Astrocyte (in vitro differentiated cells and primary cell): ENCODE measurements at regions not wholly inside any gene's neighbourhood (a gene's known extent, or its start where the extent isn't known, plus 50 kb on each side); places are given as distances from the start of the nearest gene placed in this dataset.
"Not testable (repeated sequence)": the region's sequence is repeated elsewhere in the genome, so short reads cannot be mapped to it uniquely, and the experiment has no call there.

ENCODE experiments used
- DNase-seq: peaks from one replicate; pipeline ENCODE4 v3.0.0-alpha.2; 2010; ENCODE audit warnings: low read depth
- FAIRE-seq: peaks from 2 replicates; lab custom pipeline; 2011; peaks lifted over from hg19 to GRCh38; lab: Jason Lieb, UNC
- H2AFZ ChIP-seq: 2 replicates; pipeline ENCODE4 v1.6.0; 2012; ENCODE audit warnings: low read depth, low read length, inconsistent platforms
- H3K27ac ChIP-seq: 2 replicates; pipeline ENCODE4 v1.5.1; 2011; ENCODE audit warnings: low read depth, low read length, inconsistent platforms
- H3K27me3 ChIP-seq: 2 replicates; pipeline ENCODE4 v1.6.0; 2011; ENCODE audit warnings: low read length, inconsistent platforms; ENCODE audit not compliant: insufficient read depth
- H3K36me3 ChIP-seq: 2 replicates; pipeline ENCODE4 v1.5.1; 2011; ENCODE audit warnings: low read length, inconsistent platforms; ENCODE audit not compliant: insufficient read depth
- H3K4me1 ChIP-seq: 2 replicates; pipeline ENCODE4 v1.5.1; 2011; ENCODE audit warnings: low read length, inconsistent platforms; ENCODE audit not compliant: insufficient read depth
- H3K4me2 ChIP-seq: 2 replicates; pipeline ENCODE4 v1.6.0; 2012; ENCODE audit warnings: low read length, inconsistent platforms
- H3K4me3 ChIP-seq: 2 replicates; pipeline ENCODE4 v1.5.1; 2011; ENCODE audit warnings: low read depth, mild to moderate bottlenecking, low read length, inconsistent platforms; ENCODE audit not compliant: insufficient read depth
- H3K79me2 ChIP-seq: 2 replicates; pipeline ENCODE4 v1.6.0; 2012; ENCODE audit warnings: mild to moderate bottlenecking, low read length, inconsistent platforms; ENCODE audit not compliant: insufficient read depth
- H3K9ac ChIP-seq: 2 replicates; pipeline ENCODE4 v1.6.0; 2012; ENCODE audit warnings: mild to moderate bottlenecking, low read length, inconsistent platforms
- H3K9me3 ChIP-seq: 2 replicates; pipeline ENCODE4 v1.5.1; 2012; ENCODE audit warnings: low read depth, mild to moderate bottlenecking, low read length, inconsistent platforms; ENCODE audit not compliant: insufficient read depth
- H4K20me1 ChIP-seq: 2 replicates; pipeline ENCODE4 v1.6.0; 2012; ENCODE audit warnings: low read length, inconsistent platforms; ENCODE audit not compliant: insufficient read depth
- H3K27ac Mint-ChIP-seq: one replicate; pipeline ENCODE4 v1.8.0; 2021; ENCODE audit warnings: mild to moderate bottlenecking, mixed read lengths; ENCODE audit not compliant: unreplicated experiment
- H3K27me3 Mint-ChIP-seq: one replicate; pipeline ENCODE4 v1.8.0; 2021; ENCODE audit warnings: low read depth, mixed read lengths; ENCODE audit not compliant: unreplicated experiment
- H3K36me3 Mint-ChIP-seq: one replicate; pipeline ENCODE4 v1.8.0; 2021; ENCODE audit warnings: low read depth, mixed read lengths; ENCODE audit not compliant: unreplicated experiment
- H3K4me1 Mint-ChIP-seq: one replicate; pipeline ENCODE4 v1.8.0; 2021; ENCODE audit warnings: low read depth, mixed read lengths; ENCODE audit not compliant: unreplicated experiment
- H3K4me3 Mint-ChIP-seq: one replicate; pipeline ENCODE4 v1.8.0; 2021; ENCODE audit warnings: mild to moderate bottlenecking, moderate library complexity, mixed read lengths; ENCODE audit not compliant: unreplicated experiment
- H3K9me3 Mint-ChIP-seq: one replicate; pipeline ENCODE4 v1.8.0; 2021; ENCODE audit warnings: mild to moderate bottlenecking, mixed read lengths; ENCODE audit not compliant: unreplicated experiment

- not testable (repeated sequence) for H3K4me3 Mint-ChIP-seq, H2AFZ ChIP-seq, H3K36me3 ChIP-seq, DNase-seq, H4K20me1 ChIP-seq, H3K9me3 ChIP-seq, H3K4me1 Mint-ChIP-seq, H3K4me1 ChIP-seq, H3K36me3 Mint-ChIP-seq, H3K79me2 ChIP-seq, H3K27ac Mint-ChIP-seq, H3K27me3 Mint-ChIP-seq, H3K27me3 ChIP-seq, FAIRE-seq, H3K4me3 ChIP-seq, H3K4me2 ChIP-seq, H3K27ac ChIP-seq, H3K9me3 Mint-ChIP-seq, H3K9ac ChIP-seq
Measured at GRCh38 chr9:42288002-42288864, 104.8 kb downstream of the SPATA31A6 start.

- not testable (repeated sequence) for H3K36me3 Mint-ChIP-seq, H3K27me3 ChIP-seq, H3K4me3 Mint-ChIP-seq, H3K27me3 Mint-ChIP-seq, H4K20me1 ChIP-seq, FAIRE-seq, H3K4me1 Mint-ChIP-seq, H3K9ac ChIP-seq, H3K9me3 ChIP-seq, H3K79me2 ChIP-seq, DNase-seq, H3K27ac ChIP-seq, H3K9me3 Mint-ChIP-seq, H3K36me3 ChIP-seq, H2AFZ ChIP-seq, H3K27ac Mint-ChIP-seq, H3K4me3 ChIP-seq, H3K4me2 ChIP-seq, H3K4me1 ChIP-seq
Measured at GRCh38 chr9:42288865-42289229, 105.4 kb downstream of the SPATA31A6 start.

- DNase-seq, H3K4me2 ChIP-seq, H3K27me3 ChIP-seq, H3K9me3 ChIP-seq, H3K4me1 ChIP-seq, H3K9ac ChIP-seq, H3K4me1 Mint-ChIP-seq, H3K9me3 Mint-ChIP-seq, H3K79me2 ChIP-seq, H3K27ac ChIP-seq, H4K20me1 ChIP-seq, H3K36me3 ChIP-seq, H3K4me3 Mint-ChIP-seq, H3K36me3 Mint-ChIP-seq, H3K27ac Mint-ChIP-seq, H2AFZ ChIP-seq, H3K27me3 Mint-ChIP-seq, FAIRE-seq, H3K4me3 ChIP-seq: not testable (repeated sequence)
Measured at GRCh38 chr9:42300124-42300523, 116.7 kb downstream of the SPATA31A6 start.

- H3K27me3 ChIP-seq, H3K4me1 Mint-ChIP-seq, H3K27me3 Mint-ChIP-seq, H3K4me3 ChIP-seq, H3K4me3 Mint-ChIP-seq, H2AFZ ChIP-seq, FAIRE-seq, H3K9me3 ChIP-seq, H3K36me3 ChIP-seq, H3K36me3 Mint-ChIP-seq, H3K4me1 ChIP-seq, H3K27ac ChIP-seq, H3K9me3 Mint-ChIP-seq, H3K79me2 ChIP-seq, H3K27ac Mint-ChIP-seq, H4K20me1 ChIP-seq, DNase-seq, H3K4me2 ChIP-seq, H3K9ac ChIP-seq: not testable (repeated sequence)
Measured at GRCh38 chr9:42306625-42307024, 123.2 kb downstream of the SPATA31A6 start.

- H3K79me2 ChIP-seq, H3K27me3 Mint-ChIP-seq, DNase-seq, H3K4me1 ChIP-seq, H3K4me3 Mint-ChIP-seq, H3K9me3 Mint-ChIP-seq, H3K4me2 ChIP-seq, H3K27me3 ChIP-seq, H3K36me3 Mint-ChIP-seq, H3K27ac Mint-ChIP-seq, H3K27ac ChIP-seq, FAIRE-seq, H3K4me3 ChIP-seq, H4K20me1 ChIP-seq, H3K9me3 ChIP-seq, H3K4me1 Mint-ChIP-seq, H3K9ac ChIP-seq, H2AFZ ChIP-seq, H3K36me3 ChIP-seq: not testable (repeated sequence)
Measured at GRCh38 chr9:42307449-42307848, 124.0 kb downstream of the SPATA31A6 start.

GRCh38 chr9:42310972-42311371 lies 127.5 kb downstream of the SPATA31A6 start:
- H3K4me2 ChIP-seq, H3K27ac ChIP-seq, H3K4me1 ChIP-seq, FAIRE-seq, H3K4me3 ChIP-seq, H3K27me3 ChIP-seq, H3K27me3 Mint-ChIP-seq, H4K20me1 ChIP-seq, H3K9me3 Mint-ChIP-seq, H3K9me3 ChIP-seq, H3K79me2 ChIP-seq, H3K36me3 Mint-ChIP-seq, H2AFZ ChIP-seq, DNase-seq, H3K27ac Mint-ChIP-seq, H3K4me1 Mint-ChIP-seq, H3K9ac ChIP-seq, H3K4me3 Mint-ChIP-seq, H3K36me3 ChIP-seq: not testable (repeated sequence)
